Liver (tissue), 3 donors: ENCODE measurements at regions not wholly inside any gene's neighbourhood (a gene's known extent, or its start where the extent isn't known, plus 50 kb on each side); places are given as distances from the start of the nearest gene placed in this dataset.

Experiments
- HNF4A ChIP-seq, 2 donors: conservative IDR thresholded peaks; 2 replicates each; pipeline ENCODE4 v1.6.1; 2016; ENCODE audit warnings: antibody characterized with exemption in 2 of 2, mild to moderate bottlenecking in 2 of 2
- RXRA ChIP-seq, 2 donors: IDR thresholded peaks; 2 replicates each; pipeline ENCODE4 v1.6.1; 2017 to 2018; ENCODE audit warnings: antibody characterized with exemption in 2 of 2, mild to moderate bottlenecking in 1 of 2
- TAF1 ChIP-seq: conservative IDR thresholded peaks from 2 replicates; pipeline ENCODE4 v1.6.1; 2016; ENCODE audit warnings: antibody characterized with exemption, mild to moderate bottlenecking
- YY1 ChIP-seq: IDR thresholded peaks from 2 replicates; pipeline ENCODE4 v1.6.1; 2016; ENCODE audit warnings: antibody characterized with exemption, mild to moderate bottlenecking
- TF ChIP-seq, protein P1 (sequence below): fragments of 150-350 bp; IDR thresholded peaks from 2 replicates; pipeline ENCODE4 v1.5.1; 2017; ENCODE audit warnings: improper control_type of control experiment, low read depth, low read length; ENCODE audit not compliant: missing input control
- TF ChIP-seq, protein P2 (sequence below): IDR thresholded peaks from 2 replicates; pipeline ENCODE4 v1.6.1; 2016; ENCODE audit warnings: antibody characterized with exemption, mild to moderate bottlenecking
- TF ChIP-seq, protein P3 (sequence below): IDR thresholded peaks from 2 replicates; pipeline ENCODE4 v1.6.1; 2016; ENCODE audit warnings: antibody characterized with exemption
- TF ChIP-seq, protein P4 (sequence below): IDR thresholded peaks from 2 replicates; pipeline ENCODE4 v1.6.1; 2016; ENCODE audit warnings: antibody characterized with exemption
- donor health status: healthy.
- donor health status: healthy.

DNA sequence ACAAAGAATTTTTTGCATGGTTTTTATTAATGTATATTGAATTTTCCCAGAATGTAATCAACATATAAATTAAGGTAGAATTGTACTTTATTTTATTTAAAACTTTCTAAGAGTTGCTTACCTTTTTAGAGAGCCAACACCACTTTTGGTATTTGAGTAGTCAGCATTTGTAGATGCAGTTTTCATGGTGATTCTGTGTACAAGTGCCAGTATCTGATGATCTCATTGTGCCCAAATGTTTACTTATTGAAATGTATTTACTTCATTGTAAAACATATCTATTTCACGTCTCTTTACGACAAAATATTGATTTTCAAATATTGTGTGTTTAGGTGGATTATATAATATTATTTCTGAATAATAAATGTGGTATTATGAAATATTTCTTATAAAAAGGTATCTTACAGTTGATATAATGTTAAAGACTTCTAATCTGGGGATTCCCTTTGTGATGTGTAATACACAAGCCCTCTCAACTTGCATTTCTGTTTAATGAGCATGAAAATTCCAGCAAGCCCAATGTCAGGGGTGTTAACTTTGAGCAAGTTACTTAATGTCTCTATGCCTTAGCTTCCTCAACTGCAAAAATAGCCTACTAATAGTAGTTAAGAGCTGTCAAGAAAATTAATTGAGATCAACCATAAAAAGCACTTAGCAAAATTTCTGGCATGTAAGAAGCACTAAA, 141.8 kb upstream of the ZNF648 start:
- TF ChIP-seq, protein P1, sequence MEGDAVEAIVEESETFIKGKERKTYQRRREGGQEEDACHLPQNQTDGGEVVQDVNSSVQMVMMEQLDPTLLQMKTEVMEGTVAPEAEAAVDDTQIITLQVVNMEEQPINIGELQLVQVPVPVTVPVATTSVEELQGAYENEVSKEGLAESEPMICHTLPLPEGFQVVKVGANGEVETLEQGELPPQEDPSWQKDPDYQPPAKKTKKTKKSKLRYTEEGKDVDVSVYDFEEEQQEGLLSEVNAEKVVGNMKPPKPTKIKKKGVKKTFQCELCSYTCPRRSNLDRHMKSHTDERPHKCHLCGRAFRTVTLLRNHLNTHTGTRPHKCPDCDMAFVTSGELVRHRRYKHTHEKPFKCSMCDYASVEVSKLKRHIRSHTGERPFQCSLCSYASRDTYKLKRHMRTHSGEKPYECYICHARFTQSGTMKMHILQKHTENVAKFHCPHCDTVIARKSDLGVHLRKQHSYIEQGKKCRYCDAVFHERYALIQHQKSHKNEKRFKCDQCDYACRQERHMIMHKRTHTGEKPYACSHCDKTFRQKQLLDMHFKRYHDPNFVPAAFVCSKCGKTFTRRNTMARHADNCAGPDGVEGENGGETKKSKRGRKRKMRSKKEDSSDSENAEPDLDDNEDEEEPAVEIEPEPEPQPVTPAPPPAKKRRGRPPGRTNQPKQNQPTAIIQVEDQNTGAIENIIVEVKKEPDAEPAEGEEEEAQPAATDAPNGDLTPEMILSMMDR: no peak
- TF ChIP-seq, protein P2, sequence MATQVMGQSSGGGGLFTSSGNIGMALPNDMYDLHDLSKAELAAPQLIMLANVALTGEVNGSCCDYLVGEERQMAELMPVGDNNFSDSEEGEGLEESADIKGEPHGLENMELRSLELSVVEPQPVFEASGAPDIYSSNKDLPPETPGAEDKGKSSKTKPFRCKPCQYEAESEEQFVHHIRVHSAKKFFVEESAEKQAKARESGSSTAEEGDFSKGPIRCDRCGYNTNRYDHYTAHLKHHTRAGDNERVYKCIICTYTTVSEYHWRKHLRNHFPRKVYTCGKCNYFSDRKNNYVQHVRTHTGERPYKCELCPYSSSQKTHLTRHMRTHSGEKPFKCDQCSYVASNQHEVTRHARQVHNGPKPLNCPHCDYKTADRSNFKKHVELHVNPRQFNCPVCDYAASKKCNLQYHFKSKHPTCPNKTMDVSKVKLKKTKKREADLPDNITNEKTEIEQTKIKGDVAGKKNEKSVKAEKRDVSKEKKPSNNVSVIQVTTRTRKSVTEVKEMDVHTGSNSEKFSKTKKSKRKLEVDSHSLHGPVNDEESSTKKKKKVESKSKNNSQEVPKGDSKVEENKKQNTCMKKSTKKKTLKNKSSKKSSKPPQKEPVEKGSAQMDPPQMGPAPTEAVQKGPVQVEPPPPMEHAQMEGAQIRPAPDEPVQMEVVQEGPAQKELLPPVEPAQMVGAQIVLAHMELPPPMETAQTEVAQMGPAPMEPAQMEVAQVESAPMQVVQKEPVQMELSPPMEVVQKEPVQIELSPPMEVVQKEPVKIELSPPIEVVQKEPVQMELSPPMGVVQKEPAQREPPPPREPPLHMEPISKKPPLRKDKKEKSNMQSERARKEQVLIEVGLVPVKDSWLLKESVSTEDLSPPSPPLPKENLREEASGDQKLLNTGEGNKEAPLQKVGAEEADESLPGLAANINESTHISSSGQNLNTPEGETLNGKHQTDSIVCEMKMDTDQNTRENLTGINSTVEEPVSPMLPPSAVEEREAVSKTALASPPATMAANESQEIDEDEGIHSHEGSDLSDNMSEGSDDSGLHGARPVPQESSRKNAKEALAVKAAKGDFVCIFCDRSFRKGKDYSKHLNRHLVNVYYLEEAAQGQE: no peak
- TF ChIP-seq YY1 (no peak), TAF1 (no peak), RXRA (IDR thresholded peaks at IDR 0.05) (no peak), HNF4A (conservative IDR thresholded peaks at IDR 0.05) (no peak)
- TF ChIP-seq, protein P3, sequence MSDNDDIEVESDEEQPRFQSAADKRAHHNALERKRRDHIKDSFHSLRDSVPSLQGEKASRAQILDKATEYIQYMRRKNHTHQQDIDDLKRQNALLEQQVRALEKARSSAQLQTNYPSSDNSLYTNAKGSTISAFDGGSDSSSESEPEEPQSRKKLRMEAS: no peak
- TF ChIP-seq, protein P4, sequence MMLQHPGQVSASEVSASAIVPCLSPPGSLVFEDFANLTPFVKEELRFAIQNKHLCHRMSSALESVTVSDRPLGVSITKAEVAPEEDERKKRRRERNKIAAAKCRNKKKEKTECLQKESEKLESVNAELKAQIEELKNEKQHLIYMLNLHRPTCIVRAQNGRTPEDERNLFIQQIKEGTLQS: no peak
